PFSK-1 (cell line): ENCODE measurements at regions not wholly inside any gene's neighbourhood (a gene's known extent, or its start where the extent isn't known, plus 50 kb on each side); places are given as distances from the start of the nearest gene placed in this dataset.

Source experiments
- POLR2AphosphoS5 ChIP-seq: IDR thresholded peaks from 2 replicates; pipeline ENCODE4 v1.6.1; 2012; ENCODE audit warnings: low read depth, mild to moderate bottlenecking, control low read depth, low read length, moderate library complexity
- SIN3A ChIP-seq: IDR thresholded peaks from 2 replicates; pipeline ENCODE4 v1.6.1; 2012; ENCODE audit warnings: mild to moderate bottlenecking, low read length, moderate library complexity, borderline replicate concordance; ENCODE audit not compliant: insufficient read depth

GRCh38 chr7:15765753-15766152, 79.3 kb upstream of the MEOX2 start:
- TF ChIP-seq POLR2AphosphoS5 = no peak
- no peak for TF ChIP-seq SIN3A
